ENCODE measurements at regions not wholly inside any gene's neighbourhood (a gene's known extent, or its start where the extent isn't known, plus 50 kb on each side); places are given as distances from the start of the nearest gene placed in this dataset.

GRCh38 chr6:111983193-111983592 lies 70.7 kb upstream of the CCN6 start:
- DNase-seq (no peak), ATAC-seq (no peak)
- intact Hi-C loops (cut with micrococcal nuclease), result no loop called here

GRCh38 chr6:111984081-111984480 lies 69.8 kb upstream of the CCN6 start:
- intact Hi-C loops (cut with micrococcal nuclease), result no loop called here
- DNase-seq, result no peak
- no peak for ATAC-seq

GRCh38 chr6:111984516-111985201 lies 69.2 kb upstream of the CCN6 start:
- DNase-seq (no peak), ATAC-seq (no peak)
- intact Hi-C loops (cut with micrococcal nuclease), result no loop called here

GRCh38 chr6:111985202-111985731 lies 68.6 kb upstream of the CCN6 start:
- ATAC-seq, result no peak
- DNase-seq, result no peak
- intact Hi-C loops (cut with micrococcal nuclease), result no loop called here

- no peak for DNase-seq
- no peak for ATAC-seq
- intact Hi-C loops (cut with micrococcal nuclease), result no loop called here
These were observed 67.3 kb upstream of the CCN6 start for GRCh38 chr6:111986651-111987050.

- DNase-seq (no peak), ATAC-seq (no peak)
- intact Hi-C loops (cut with micrococcal nuclease), result no loop called here
These were observed 66.6 kb upstream of the CCN6 start for GRCh38 chr6:111987295-111987694.

GRCh38 chr6:111988926-111989325 lies 65.0 kb upstream of the CCN6 start:
- intact Hi-C loops (cut with micrococcal nuclease), result no loop called here
- DNase-seq (no peak), ATAC-seq (no peak)

- intact Hi-C loops (cut with micrococcal nuclease), result loop anchor here (10.0 kb wide), 1 partner anchor 115 kb away; the partner anchor contains the start of gene FYN
- ATAC-seq, result no peak
- DNase-seq, result no peak
These were observed 64.2 kb upstream of the CCN6 start for GRCh38 chr6:111989743-111990142.

- DNase-seq (no peak), ATAC-seq (no peak)
- intact Hi-C loops (cut with micrococcal nuclease), result loop anchor here (10.0 kb wide), 1 partner anchor 115 kb away; the partner anchor contains the start of gene FYN
These were observed 63.7 kb upstream of the CCN6 start for GRCh38 chr6:111990214-111990613.

- intact Hi-C loops (cut with micrococcal nuclease), result loop anchor here (10.0 kb wide), 1 partner anchor 118 kb away; the partner anchor contains the start of gene FYN
- ATAC-seq (no peak), DNase-seq (no peak)
These were observed 61.1 kb upstream of the CCN6 start for GRCh38 chr6:111992851-111993250.

- ATAC-seq (no peak), DNase-seq (no peak)
- intact Hi-C loops (cut with micrococcal nuclease), result loop anchor here (10.0 kb wide), 1 partner anchor 119 kb away; the partner anchor contains the start of gene FYN
These were observed 60.6 kb upstream of the CCN6 start for GRCh38 chr6:111993342-111993741.

- intact Hi-C loops (cut with micrococcal nuclease), result loop anchor here (10.0 kb wide), 1 partner anchor 120 kb away; the partner anchor contains the start of gene FYN
- DNase-seq (no peak), ATAC-seq (no peak)
These were observed 59.1 kb upstream of the CCN6 start for GRCh38 chr6:111994791-111995190.

GRCh38 chr6:111995404-111995803 lies 58.5 kb upstream of the CCN6 start:
- intact Hi-C loops (cut with micrococcal nuclease), result loop anchor here (10.0 kb wide), 1 partner anchor 121 kb away; the partner anchor contains the start of gene FYN
- ATAC-seq (no peak), DNase-seq (no peak)

- DNase-seq (no peak), ATAC-seq (no peak)
- intact Hi-C loops (cut with micrococcal nuclease), result loop anchor here (10.0 kb wide), 1 partner anchor 122 kb away; the partner anchor contains the start of gene FYN
These were observed 57.6 kb upstream of the CCN6 start for GRCh38 chr6:111996144-111996865.

- peak; percentile 87 for DNase-seq
- ATAC-seq, result peak; percentile 93
- intact Hi-C loops (cut with micrococcal nuclease), result loop anchor here (1.0 to 10.0 kb wide), 2 partner anchors 122 to 286 kb away; partner anchors contain the start of gene FYN
These were observed 56.6 kb upstream of the CCN6 start for GRCh38 chr6:111997078-111997852.

- ATAC-seq, result peak; percentile 80
- intact Hi-C loops (cut with micrococcal nuclease), result loop anchor here (1.0 to 10.0 kb wide), 2 partner anchors 123 to 287 kb away; partner anchors contain the start of gene FYN
- DNase-seq, result peak; percentile 58
These were observed 56.1 kb upstream of the CCN6 start for GRCh38 chr6:111997853-111998208.

GRCh38 chr6:112002307-112002706 lies 51.6 kb upstream of the CCN6 start:
- intact Hi-C loops (cut with micrococcal nuclease), result no loop called here

More at GRCh38 chr6:112002307-112002706, 51.6 kb upstream of the CCN6 start:
- DNase-seq (no peak), ATAC-seq (no peak)

All from left ventricle myocardium superior (tissue), 1 donor.